H1 (cell line): ENCODE measurements at regions not wholly inside any gene's neighbourhood (a gene's known extent, or its start where the extent isn't known, plus 50 kb on each side); places are given as distances from the start of the nearest gene placed in this dataset.

Source experiments
- CTCF ChIA-PET: fragments of 300-600 bp; sonication (Branson Sonifier 250); formaldehyde crosslinking; loops from one replicate; lab custom pipeline; 2021; ENCODE audit not compliant: partially characterized antibody; lab: Charles Lee
- POLR2A ChIA-PET: fragments of 300-600 bp; sonication (Branson Sonifier 250); formaldehyde crosslinking; loops from one replicate; lab custom pipeline; 2021; ENCODE audit warnings: inconsistent platforms; ENCODE audit not compliant: partially characterized antibody; lab: Charles Lee
- DNase-seq, 2 experiments: peaks; one replicate each; pipeline versions ENCODE4 v3.0.0 to v3.0.0-alpha.2; 2010 to 2022; ENCODE audit warnings: low spot score in 2 of 2, low read depth in 1 of 2, mixed read lengths in 1 of 2
- FAIRE-seq: peaks from 2 replicates; lab custom pipeline; 2011; peaks lifted over from hg19 to GRCh38; lab: Jason Lieb, UNC
- H2AFZ ChIP-seq: 2 replicates; pipeline ENCODE4 v1.8.1; 2012; ENCODE audit warnings: low read length, inconsistent platforms
- H2AK5ac ChIP-seq: 2 replicates; pipeline ENCODE4 v1.6.1; 2013; ENCODE audit warnings: low read depth, low read length
- H2BK120ac ChIP-seq: replicated peaks from 2 replicates; pipeline ENCODE3; 2013; ENCODE audit warnings: low read depth, low read length, inconsistent platforms
- H2BK12ac ChIP-seq: 2 replicates; pipeline ENCODE4 v1.6.1; 2013; ENCODE audit warnings: low read depth, low read length
- H2BK15ac ChIP-seq: 2 replicates; pipeline ENCODE4 v1.6.1; 2013; ENCODE audit warnings: low read length
- H2BK20ac ChIP-seq: 2 replicates; pipeline ENCODE4 v1.6.1; 2013; ENCODE audit warnings: low read length
- H2BK5ac ChIP-seq: 2 replicates; pipeline ENCODE4 v1.6.1; 2013; ENCODE audit warnings: low read depth, low read length
- H3K14ac ChIP-seq: 2 replicates; pipeline ENCODE4 v1.6.1; 2013; ENCODE audit warnings: inconsistent platforms; ENCODE audit not compliant: insufficient read length
- H3K18ac ChIP-seq: 2 replicates; pipeline ENCODE4 v1.6.1; 2013; ENCODE audit warnings: low read length; ENCODE audit errors: extremely low read depth
- H3K23ac ChIP-seq: 2 replicates; pipeline ENCODE4 v1.6.1; 2013; ENCODE audit warnings: inconsistent platforms; ENCODE audit not compliant: insufficient read length
- H3K23me2 ChIP-seq: 2 replicates; pipeline ENCODE4 v1.6.1; 2013; ENCODE audit warnings: low read depth, low read length
- H3K27ac ChIP-seq: 2 replicates; pipeline ENCODE4 v1.6.1; 2011; ENCODE audit warnings: low read depth, low read length, inconsistent platforms
- H3K27me3 ChIP-seq, 4 experiments: replicated peaks in 1 of 4; 1 replicate in 1 of 4; 2 replicates in 3 of 4; pipeline versions ENCODE4 v1.6.1 to v1.8.1; 2011 to 2013; ENCODE audit warnings: low read length in 3 of 4, mild to moderate bottlenecking in 3 of 4, inconsistent platforms in 2 of 4, mixed read lengths in 2 of 4, moderate library complexity in 1 of 4; ENCODE audit not compliant: control insufficient read depth in 3 of 4, insufficient read depth in 3 of 4; ENCODE audit errors: extremely low read depth in 1 of 4
- H3K36me3 ChIP-seq, 4 experiments: 2 replicates each; pipeline versions ENCODE4 v1.6.1 to v1.8.1; 2011 to 2013; ENCODE audit warnings: mild to moderate bottlenecking in 4 of 4, low read length in 3 of 4, moderate library complexity in 2 of 4, control low read depth in 1 of 4, inconsistent platforms in 1 of 4; ENCODE audit not compliant: insufficient read depth in 4 of 4, control insufficient read depth in 2 of 4
- H3K4ac ChIP-seq: replicated peaks from 2 replicates; pipeline ENCODE3; 2013; ENCODE audit warnings: low read length, low read depth, mixed read lengths, inconsistent platforms; ENCODE audit not compliant: insufficient read length
- H3K4me1 ChIP-seq, 4 experiments: replicated peaks in 1 of 4; 1 replicate in 1 of 4; 2 replicates in 3 of 4; pipeline versions ENCODE4 v1.6.1 to v1.8.1; 2011 to 2013; ENCODE audit warnings: low read length in 3 of 4, inconsistent platforms in 2 of 4, mixed read lengths in 1 of 4; ENCODE audit not compliant: insufficient read depth in 4 of 4, control insufficient read depth in 3 of 4
- H3K4me2 ChIP-seq, 2 experiments: 2 replicates each; pipeline versions ENCODE4 v1.6.1 to v1.8.1; 2011 to 2013; ENCODE audit warnings: low read depth in 2 of 2, low read length in 2 of 2, control low read depth in 1 of 2, inconsistent platforms in 1 of 2, mild to moderate bottlenecking in 1 of 2; ENCODE audit not compliant: insufficient read depth in 1 of 2
- H3K4me3 ChIP-seq, 4 experiments: fragments of 200-600, 300-600 bp in 1 of 4; sonication (generic), shearing (Covaris generic), sonication (Bioruptor Twin) in 1 of 4; 2 replicates each; pipeline versions ENCODE4 v1.5.1 to v1.8.1; 2011 to 2016; ENCODE audit warnings: low read length in 4 of 4, low read depth in 3 of 4, control low read depth in 2 of 4, inconsistent platforms in 2 of 4, mild to moderate bottlenecking in 2 of 4, mixed read lengths in 1 of 4, moderate library complexity in 1 of 4; ENCODE audit not compliant: insufficient read depth in 2 of 4; ENCODE audit errors: extremely low read depth in 1 of 4
- H3K56ac ChIP-seq: replicated peaks from 2 replicates; pipeline ENCODE3; 2013; ENCODE audit warnings: low read depth, mild to moderate bottlenecking, mixed read lengths, low read length, inconsistent platforms; ENCODE audit not compliant: insufficient read length
- H3K79me1 ChIP-seq: 2 replicates; pipeline ENCODE4 v1.6.1; 2013; ENCODE audit warnings: low read depth, low read length, control low read depth
- H3K79me2 ChIP-seq, 2 experiments: 2 replicates each; pipeline versions ENCODE4 v1.6.1 to v1.8.1; 2012 to 2013; ENCODE audit warnings: low read length in 2 of 2, mild to moderate bottlenecking in 2 of 2, inconsistent platforms in 1 of 2; ENCODE audit not compliant: insufficient read depth in 2 of 2, control insufficient read depth in 1 of 2
- H3K9ac ChIP-seq, 4 experiments: replicated peaks in 1 of 4; 1 replicate in 1 of 4; 2 replicates in 3 of 4; pipeline versions ENCODE4 v1.6.1 to v1.8.1; 2011 to 2013; ENCODE audit warnings: low read depth in 3 of 4, low read length in 3 of 4, control low read depth in 2 of 4, mild to moderate bottlenecking in 2 of 4, moderate library complexity in 2 of 4, inconsistent platforms in 1 of 4; ENCODE audit errors: extremely low read depth in 1 of 4
- H3K9me3 ChIP-seq, 2 experiments: 2 replicates each; pipeline versions ENCODE4 v1.6.1 to v1.8.1; 2012 to 2013; ENCODE audit warnings: mild to moderate bottlenecking in 2 of 2, moderate library complexity in 2 of 2, control low read depth in 1 of 2, inconsistent platforms in 1 of 2, low read depth in 1 of 2, low read length in 1 of 2, mixed read lengths in 1 of 2; ENCODE audit not compliant: insufficient read depth in 2 of 2
- H4K20me1 ChIP-seq, 2 experiments: replicated peaks in 1 of 2; 2 replicates each; pipeline versions ENCODE3 to v1.8.1; 2011 to 2013; ENCODE audit warnings: inconsistent platforms in 2 of 2, low read length in 2 of 2, mild to moderate bottlenecking in 1 of 2; ENCODE audit not compliant: insufficient read depth in 2 of 2, control insufficient read depth in 1 of 2
- H4K5ac ChIP-seq: 2 replicates; pipeline ENCODE4 v1.6.1; 2013; ENCODE audit warnings: low read length, low read depth, mixed read lengths, inconsistent platforms; ENCODE audit not compliant: insufficient read length
- H4K8ac ChIP-seq: 2 replicates; pipeline ENCODE4 v1.8.0; 2013; ENCODE audit warnings: mild to moderate bottlenecking, moderate library complexity, low read length, inconsistent platforms; ENCODE audit not compliant: insufficient read depth; ENCODE audit errors: extremely low read depth
- H4K91ac ChIP-seq: replicated peaks from 2 replicates; pipeline ENCODE3; 2013; ENCODE audit warnings: low read length, mixed read lengths, inconsistent platforms; ENCODE audit not compliant: insufficient read length
- ASH2L ChIP-seq: fragments of 200-600, 300-600 bp; sonication (generic); IDR thresholded peaks from one replicate; pipeline ENCODE4 v1.7.1; 2017; ENCODE audit warnings: low read length
- GTF2F1 ChIP-seq: IDR thresholded peaks from 2 replicates; pipeline ENCODE4 v1.6.1; 2012; ENCODE audit warnings: low read depth, low read length, improper control_type of control experiment, borderline replicate concordance
- NANOG ChIP-seq: IDR thresholded peaks from 2 replicates; pipeline ENCODE4 v1.6.1; 2011; ENCODE audit warnings: low read length, low read depth, mild to moderate bottlenecking, inconsistent platforms; ENCODE audit not compliant: insufficient read depth, poor library complexity, severe bottlenecking
- WGBS, 2 experiments: shearing (Covaris generic) in 1 of 2; methylation state at CpG; one replicate each; pipeline versions ENCODE4 v1.1.6 to v1.1.7; 2013 to 2015; ENCODE audit warnings: low lambda C conversion rate in 2 of 2, mixed read lengths in 2 of 2, inconsistent platforms in 1 of 2, low coverage in 1 of 2, missing lambda C conversion rate in 1 of 2; ENCODE audit not compliant: insufficient replicate concordance in 2 of 2, insufficient coverage in 1 of 2, insufficient read length in 1 of 2; ENCODE audit errors: extremely low coverage in 1 of 2, missing lambda C conversion rate in 1 of 2; 5-methylcytosine and 5-hydroxymethylcytosine counted together
- TF ChIP-seq, protein P1 (sequence below): IDR thresholded peaks from 2 replicates; pipeline ENCODE4 v1.6.1; 2012; ENCODE audit warnings: inconsistent platforms

DNA sequence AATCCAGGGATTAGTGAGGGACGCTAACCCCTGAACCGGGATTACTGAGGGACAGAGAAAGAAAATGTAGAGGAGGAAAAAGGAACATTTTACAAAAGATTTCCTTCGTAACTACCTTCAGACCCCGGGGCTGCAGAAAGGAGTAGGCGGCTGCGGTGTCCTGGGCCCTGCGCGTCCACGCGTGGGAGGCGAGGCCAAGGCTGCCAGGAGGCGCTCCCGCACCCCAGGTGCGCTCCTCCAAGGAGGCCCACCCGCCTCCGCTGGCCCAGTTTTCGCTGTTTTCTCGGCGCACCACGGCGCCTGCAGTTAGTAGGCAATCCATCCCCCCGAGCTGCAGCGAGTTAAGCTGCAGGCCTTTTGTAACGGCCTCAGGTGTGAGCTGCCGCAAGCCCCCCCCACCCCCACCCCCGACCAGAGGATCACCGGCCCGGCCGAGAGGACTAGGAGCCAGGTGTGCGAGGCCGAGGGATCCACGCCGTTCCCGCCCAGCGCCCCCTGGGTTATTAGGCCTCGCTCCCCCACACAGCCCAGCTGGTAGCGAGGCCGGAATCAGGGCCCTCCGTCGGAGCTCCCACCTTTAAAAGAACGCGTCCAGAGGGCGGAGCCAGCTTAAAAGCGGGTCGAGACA is 380.3 kb upstream of the ARID1B start:
- Histone ChIP-seq H2BK12ac (no peak overlapping the region), H4K91ac (no peak overlapping the region), H3K4ac (no peak overlapping the region), H3K56ac (no peak overlapping the region), H3K79me1 (no peaks in the 10 kb centered on the region), H3K9ac (no peak overlapping the region; a peak in 2 of 7 replicates), H2BK5ac (no peak overlapping the region), H2BK15ac (no peak overlapping the region), H4K5ac (no peak overlapping the region), H2BK120ac (no peak overlapping the region), H3K9me3 (no peaks in the 10 kb centered on the region), H2BK20ac (no peak overlapping the region), H4K8ac (peak overlapping the region; percentile 91), H3K4me1 (peaks cover 4 to 11% (median 8%) of the 10 kb centered on the region in 4 experiments), H3K23ac (no peak overlapping the region), H3K27ac (no peak overlapping the region), H4K20me1 (no peaks in the 10 kb centered on the region), H3K14ac (no peak overlapping the region), H3K36me3 (no peaks in the 10 kb centered on the region), H3K18ac (no peak overlapping the region), H2AFZ (peak overlapping the region; percentile 87), H3K4me2 (peak overlapping the region; percentile 47 to 68), H3K4me3 (peak overlapping the region in 3 of 4 experiments; percentile 12 to 51 (median 13); a peak in 5 of 8 replicates), H3K23me2 (no peaks in the 10 kb centered on the region; the same call in 1 of the 2 replicates), H3K79me2 (no peaks in the 10 kb centered on the region), H2AK5ac (no peak overlapping the region), H3K27me3 (no peaks in the 10 kb centered on the region)
- peak; percentile 10 to 63 for DNase-seq
- 32% methylated on average over 37 of the region's 45 CpGs; no CpG with 5 or more reads in 1 of the 2 experiments for WGBS, 2 experiments
- CTCF ChIA-PET, result interaction anchor here (0.9 kb wide), 2 partner anchors 15 to 169 kb away, joined by 3 read pairs; no protein-coding TSS in a partner anchor
- FAIRE-seq, result no peak
- TF ChIP-seq ASH2L (peak; percentile 80), GTF2F1 (no peak), NANOG (peak; percentile 4)
- TF ChIP-seq, protein P1, sequence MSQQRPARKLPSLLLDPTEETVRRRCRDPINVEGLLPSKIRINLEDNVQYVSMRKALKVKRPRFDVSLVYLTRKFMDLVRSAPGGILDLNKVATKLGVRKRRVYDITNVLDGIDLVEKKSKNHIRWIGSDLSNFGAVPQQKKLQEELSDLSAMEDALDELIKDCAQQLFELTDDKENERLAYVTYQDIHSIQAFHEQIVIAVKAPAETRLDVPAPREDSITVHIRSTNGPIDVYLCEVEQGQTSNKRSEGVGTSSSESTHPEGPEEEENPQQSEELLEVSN, result peak; percentile 65; the same call in 1 of the 2 replicates
- POLR2A ChIA-PET, result no interaction called here
